GM12864 (cell line): ENCODE measurements at regions not wholly inside any gene's neighbourhood (a gene's known extent, or its start where the extent isn't known, plus 50 kb on each side); places are given as distances from the start of the nearest gene placed in this dataset.

Source experiments
- DNase-seq: peaks from one replicate; pipeline ENCODE4 v3.0.0-alpha.2; 2011; ENCODE audit warnings: low read depth
- H3K4me3 ChIP-seq: 2 replicates; pipeline ENCODE4 v1.5.1; 2011; ENCODE audit warnings: mild to moderate bottlenecking, low read depth, low read length, control low read depth
- TF ChIP-seq, protein P1 (sequence below): IDR thresholded peaks from 2 replicates; pipeline ENCODE4 v1.5.1; 2011; ENCODE audit warnings: low read depth, mild to moderate bottlenecking, moderate library complexity, low read length, control low read depth, inconsistent platforms; ENCODE audit errors: missing control alignments

DNA sequence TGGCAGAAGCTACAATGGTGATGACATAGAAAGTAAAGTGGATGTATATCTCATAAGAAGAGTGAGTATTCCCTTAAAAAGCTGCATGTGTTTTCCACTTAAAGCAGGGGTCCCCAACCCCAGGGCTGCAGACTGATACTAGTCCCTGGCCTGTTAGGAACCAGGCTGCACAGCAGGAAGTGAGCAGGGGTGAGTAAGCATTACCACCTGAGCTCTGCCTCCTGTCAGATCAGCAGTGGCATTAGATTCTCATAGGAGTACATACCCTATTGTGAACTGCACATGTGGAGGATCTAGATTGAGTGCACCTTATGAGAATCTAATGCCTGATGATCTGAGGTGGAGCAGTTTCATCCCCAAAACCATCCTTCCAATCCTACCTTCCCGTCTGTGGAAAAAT lies 126.1 kb upstream of the CMC1 start:
- no peak for DNase-seq
- no peak overlapping the region for H3K4me3 ChIP-seq
- TF ChIP-seq, protein P1, sequence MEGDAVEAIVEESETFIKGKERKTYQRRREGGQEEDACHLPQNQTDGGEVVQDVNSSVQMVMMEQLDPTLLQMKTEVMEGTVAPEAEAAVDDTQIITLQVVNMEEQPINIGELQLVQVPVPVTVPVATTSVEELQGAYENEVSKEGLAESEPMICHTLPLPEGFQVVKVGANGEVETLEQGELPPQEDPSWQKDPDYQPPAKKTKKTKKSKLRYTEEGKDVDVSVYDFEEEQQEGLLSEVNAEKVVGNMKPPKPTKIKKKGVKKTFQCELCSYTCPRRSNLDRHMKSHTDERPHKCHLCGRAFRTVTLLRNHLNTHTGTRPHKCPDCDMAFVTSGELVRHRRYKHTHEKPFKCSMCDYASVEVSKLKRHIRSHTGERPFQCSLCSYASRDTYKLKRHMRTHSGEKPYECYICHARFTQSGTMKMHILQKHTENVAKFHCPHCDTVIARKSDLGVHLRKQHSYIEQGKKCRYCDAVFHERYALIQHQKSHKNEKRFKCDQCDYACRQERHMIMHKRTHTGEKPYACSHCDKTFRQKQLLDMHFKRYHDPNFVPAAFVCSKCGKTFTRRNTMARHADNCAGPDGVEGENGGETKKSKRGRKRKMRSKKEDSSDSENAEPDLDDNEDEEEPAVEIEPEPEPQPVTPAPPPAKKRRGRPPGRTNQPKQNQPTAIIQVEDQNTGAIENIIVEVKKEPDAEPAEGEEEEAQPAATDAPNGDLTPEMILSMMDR, result no peak

DNA sequence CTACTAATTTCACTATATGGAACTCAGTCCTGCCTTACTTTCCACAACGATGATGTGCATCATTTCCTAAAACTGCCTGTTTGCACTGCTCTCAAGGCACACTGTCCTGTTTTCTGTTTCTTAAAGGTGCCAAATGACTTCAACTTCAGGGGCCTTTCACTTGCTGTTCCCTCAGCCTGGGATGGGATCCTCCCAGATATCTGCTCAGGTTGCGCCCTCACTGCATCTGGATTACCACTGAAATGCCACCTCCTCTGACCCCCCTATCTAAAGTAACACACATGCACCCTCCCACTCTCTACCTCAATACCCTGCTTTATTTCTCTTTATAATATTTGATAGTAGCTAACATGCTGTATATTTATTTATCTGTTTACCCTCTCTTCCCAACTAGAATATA lies 123.8 kb upstream of the CMC1 start:
- H3K4me3 ChIP-seq, result no peak overlapping the region
- TF ChIP-seq, protein P1, result no peak
- no peak for DNase-seq

DNA sequence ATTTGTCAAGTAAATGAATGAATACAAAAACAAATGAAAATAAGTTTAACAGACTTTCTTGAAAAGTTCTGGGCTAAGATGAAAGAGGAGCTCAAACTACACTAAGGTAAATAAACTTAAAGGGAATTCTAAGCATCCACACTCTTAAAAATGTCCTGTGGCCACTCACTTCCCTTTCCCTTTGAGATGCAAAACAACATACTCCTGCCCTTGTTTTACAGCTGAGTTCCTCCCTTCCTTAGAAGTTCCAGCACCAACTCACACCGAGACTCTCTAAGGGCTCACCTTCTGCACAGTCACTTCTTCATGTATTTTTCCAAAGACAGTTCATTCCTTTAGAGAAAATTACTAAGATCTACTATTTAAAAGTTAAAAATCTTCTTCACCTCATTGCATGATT lies 123.3 kb upstream of the CMC1 start:
- no peak overlapping the region for H3K4me3 ChIP-seq
- TF ChIP-seq, protein P1, result no peak
- DNase-seq, result no peak

DNA sequence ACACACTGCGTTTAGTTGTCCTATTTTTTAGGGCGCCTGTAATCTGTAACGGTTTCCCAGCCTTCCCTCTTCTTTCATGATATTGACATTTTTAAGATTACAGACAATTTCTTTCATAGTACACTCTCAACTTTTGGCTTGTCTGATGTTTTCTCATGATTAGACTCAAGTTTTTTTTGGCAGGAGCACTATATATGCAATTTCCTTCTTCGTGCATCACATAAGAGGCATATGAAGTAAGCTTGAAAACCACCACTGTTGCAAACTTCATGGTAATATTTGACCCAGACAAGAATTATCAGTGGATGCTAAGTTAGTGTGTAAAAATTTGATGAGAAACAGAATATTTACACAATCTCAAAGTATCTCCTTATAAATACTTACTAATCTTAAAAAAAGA lies 119.2 kb upstream of the CMC1 start:
- DNase-seq, result no peak
- H3K4me3 ChIP-seq, result no peak overlapping the region
- TF ChIP-seq, protein P1, result no peak

DNA sequence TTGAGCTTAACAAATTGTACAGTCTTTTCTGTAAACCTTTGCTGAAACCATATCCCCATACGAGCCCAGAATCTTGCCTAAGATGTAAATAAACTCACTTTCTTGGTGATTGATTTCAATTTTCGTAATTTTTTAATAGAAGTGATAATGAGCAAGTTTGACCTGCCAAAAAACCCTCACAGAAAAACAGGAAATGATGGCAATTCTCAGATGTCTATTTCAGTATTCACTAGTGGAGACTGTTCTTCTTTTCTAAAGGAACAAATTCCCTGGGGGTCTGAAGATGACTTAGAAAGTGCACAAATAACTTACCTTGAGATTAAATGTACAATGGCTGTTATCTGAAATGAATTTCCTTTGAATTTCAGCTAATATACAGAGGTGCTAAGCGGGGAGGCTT lies 116.5 kb upstream of the CMC1 start:
- no peak overlapping the region for H3K4me3 ChIP-seq
- TF ChIP-seq, protein P1, result no peak
- no peak for DNase-seq

DNA sequence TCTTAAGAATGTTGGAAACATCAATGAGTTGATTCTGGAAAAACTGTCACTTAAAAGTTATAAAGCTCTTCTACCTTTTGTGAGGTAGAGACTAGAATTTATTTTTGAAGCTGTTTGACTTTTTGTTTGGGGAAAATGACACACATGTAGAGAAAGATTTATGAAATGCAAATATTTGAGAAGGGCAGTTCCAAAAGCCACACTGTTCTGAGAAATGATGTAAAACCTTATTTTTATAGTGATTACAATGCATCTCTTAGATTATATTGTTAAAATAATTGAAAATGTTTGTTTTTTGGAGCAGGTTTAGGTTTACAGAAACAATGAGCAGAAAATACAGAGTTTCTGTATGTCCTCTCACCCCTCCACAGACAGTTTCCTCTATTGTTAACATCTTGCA lies 116.1 kb upstream of the CMC1 start:
- no peak overlapping the region for H3K4me3 ChIP-seq
- no peak for DNase-seq
- TF ChIP-seq, protein P1, result no peak

DNA sequence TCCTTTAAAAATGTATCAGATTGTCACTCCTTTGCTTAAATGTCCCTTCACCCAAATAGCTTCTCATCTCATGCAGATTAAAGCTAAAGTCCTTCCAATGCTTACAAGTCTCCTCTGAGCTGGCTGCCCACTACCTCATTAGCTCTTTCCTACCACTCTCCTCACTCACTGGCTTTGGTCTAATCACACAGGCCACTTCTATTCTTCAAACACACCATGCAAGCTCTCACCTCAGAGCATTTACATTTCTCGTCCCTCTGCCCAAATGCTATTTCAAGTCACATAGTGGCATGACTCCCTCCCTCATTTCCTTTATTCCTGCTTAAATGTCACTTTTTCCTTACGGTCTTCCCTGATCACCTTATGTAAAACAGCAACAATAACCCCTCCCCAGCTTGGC lies 110.6 kb upstream of the CMC1 start:
- TF ChIP-seq, protein P1, result no peak
- no peak for DNase-seq
- no peak overlapping the region for H3K4me3 ChIP-seq
